ENCODE measurements at regions not wholly inside any gene's neighbourhood (a gene's known extent, or its start where the extent isn't known, plus 50 kb on each side); places are given as distances from the start of the nearest gene placed in this dataset.
"Not testable (repeated sequence)": the region's sequence is repeated elsewhere in the genome, so short reads cannot be mapped to it uniquely, and the experiment has no call there.

- no peak for DNase-seq
Measured at GRCh38 chr4:175033162-175033561, 115.0 kb downstream of the ADAM29 start.

GRCh38 chr4:175034007-175034406 is 115.8 kb downstream of the ADAM29 start:
- no peak for DNase-seq

DNA sequence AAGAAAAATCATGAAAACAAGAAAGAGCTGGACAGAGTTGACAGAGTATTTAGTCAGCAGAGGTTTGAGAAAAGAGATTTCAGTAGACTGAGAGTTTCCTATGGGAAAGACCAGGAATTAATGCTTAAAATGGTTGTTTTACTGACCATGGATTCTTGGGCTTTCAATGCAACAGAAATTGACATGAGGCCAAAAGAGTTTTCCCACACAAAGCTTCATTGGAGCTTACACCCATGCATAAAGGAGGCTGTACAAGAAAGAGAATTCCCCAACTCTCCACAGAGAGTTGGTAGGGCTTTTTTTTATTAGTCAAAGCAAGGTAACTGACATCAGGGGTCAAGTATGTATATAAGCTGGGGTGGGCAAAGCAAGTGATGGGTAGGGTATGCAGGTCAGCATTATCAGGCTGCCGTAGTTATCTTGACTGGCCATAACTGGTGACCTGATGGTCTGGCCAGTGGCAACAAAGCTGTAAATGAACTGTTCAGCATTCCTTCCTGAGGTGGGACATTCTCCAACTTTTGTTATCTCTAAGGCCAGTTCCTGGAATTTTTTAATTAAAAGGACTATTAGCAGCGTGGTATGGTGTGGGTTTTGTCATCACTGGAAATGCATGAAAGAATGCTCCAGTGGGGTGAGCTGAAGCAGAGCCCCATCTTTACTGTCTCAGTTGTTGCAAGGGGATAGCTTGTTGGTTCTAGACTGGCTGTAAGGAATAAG is 117.0 kb downstream of the ADAM29 start:
- DNase-seq = no peak

DNA sequence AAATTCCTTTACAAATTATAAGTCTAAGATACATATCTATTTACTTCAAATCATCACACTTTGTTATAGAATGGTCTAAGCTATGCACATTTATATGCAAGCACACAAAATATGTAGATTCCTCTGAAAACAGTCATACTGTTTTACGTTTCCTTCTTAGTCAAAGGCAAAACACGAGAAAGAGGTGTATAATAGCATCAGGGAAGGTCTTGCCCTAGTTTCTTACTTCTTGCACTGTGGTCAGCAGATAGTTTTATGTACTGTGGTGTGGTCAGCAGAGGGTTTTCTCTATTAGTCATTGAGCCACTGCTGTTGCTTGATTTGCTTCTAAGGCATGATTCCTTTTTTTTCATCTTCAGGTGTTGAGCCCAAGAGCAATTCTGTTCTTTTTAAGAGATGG is 117.7 kb downstream of the ADAM29 start:
- no peak for DNase-seq

- DNase-seq = no peak
Measured at GRCh38 chr4:175048111-175048784, 130.1 kb downstream of the ADAM29 start.

DNA sequence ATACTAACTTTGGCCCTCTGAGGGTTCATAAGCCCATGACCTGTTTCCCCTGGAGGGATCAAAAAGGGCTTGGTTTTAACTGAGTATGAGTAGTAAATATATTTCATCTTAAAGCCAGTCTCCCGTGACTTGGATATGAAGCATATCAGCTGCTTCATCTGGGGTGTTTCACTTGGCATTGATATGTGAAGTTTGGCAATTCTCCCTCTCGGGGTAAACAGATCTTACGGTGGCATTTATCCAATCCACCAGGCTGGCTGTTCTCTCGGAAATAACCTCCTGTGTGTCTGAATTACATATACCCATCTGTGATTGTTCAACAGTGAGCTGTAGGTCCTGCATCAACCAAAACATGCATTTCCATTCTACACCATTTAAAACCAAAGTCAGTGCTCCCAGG is 130.7 kb downstream of the ADAM29 start:
- no peak for DNase-seq

GRCh38 chr4:175051974-175052373 is 133.8 kb downstream of the ADAM29 start:
- DNase-seq = no peak

GRCh38 chr4:175054980-175055379 is 136.8 kb downstream of the ADAM29 start:
- DNase-seq = no peak

- no peak for DNase-seq
Measured at GRCh38 chr4:175062183-175062592, 144.0 kb downstream of the ADAM29 start.

DNA sequence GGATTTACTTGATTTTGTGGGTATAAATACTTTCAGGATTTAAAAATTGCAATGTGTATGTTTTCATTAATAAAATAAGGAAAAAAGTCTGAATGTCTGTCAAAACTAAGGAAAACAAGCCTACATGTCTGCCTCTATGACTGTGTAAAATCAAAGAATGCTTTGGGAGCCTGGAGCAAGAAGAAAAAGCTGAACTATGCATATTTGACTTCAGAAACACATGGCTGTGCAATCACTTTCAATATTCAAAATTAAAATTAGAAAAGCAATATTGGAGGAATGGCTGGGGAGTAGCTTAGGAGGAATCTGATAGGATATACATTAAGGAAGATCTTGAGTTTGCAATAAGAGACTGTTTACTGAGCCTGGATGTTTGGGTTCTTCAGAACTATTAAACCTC is 147.1 kb downstream of the ADAM29 start:
- no peak for DNase-seq

DNA sequence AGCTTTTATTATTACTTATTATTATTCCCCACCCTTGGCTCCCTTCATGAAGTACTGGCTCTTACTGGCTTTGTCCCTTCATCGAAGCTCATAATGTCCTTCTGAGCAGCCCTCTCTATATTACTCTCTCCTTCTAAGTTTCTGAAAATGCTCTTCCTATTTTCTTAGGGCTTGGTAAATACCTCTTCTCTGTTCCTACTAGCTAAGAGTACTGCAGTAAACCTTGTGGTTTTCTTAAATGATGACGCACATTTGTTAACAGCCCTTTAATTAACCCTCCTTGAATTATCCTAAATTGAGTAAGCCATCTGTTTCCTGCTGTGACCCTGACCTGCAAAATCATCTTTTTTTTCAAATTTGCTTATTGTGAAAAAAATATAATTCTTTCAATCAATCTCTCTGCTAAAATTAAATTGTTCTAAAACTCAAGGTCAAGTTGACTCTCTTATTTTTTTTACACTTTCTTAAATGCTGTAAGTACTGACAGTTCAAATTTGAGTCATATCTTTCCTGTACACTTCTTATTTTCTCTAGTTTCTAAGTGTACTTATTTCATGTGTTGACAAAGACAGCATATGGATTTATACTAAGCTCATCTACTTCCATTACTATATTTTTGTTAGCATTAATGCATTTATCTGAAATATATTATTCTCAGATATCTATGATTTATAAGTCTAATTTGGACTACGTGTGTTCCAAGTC is 148.9 kb downstream of the ADAM29 start:
- DNase-seq = no peak

- DNase-seq = no peak
Measured at GRCh38 chr4:175068266-175068665, 150.1 kb downstream of the ADAM29 start.

DNA sequence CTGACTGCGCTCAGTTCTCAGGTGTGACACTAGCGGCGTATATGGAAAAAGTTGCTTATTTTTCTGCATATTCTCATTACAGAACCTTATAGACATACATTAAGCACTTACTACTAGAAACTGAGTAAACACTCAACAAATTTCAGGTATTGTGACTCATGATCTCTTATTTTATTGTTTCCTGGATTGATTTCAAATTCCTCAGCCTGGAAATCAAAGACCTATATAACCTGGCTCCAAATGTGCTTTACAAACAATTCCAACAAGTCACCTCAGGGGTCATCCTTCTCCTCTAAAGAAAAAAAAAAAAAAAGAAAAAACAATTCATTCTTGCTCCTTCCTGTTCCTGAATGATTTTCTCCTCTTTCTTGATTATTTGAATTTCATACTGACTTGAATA is 152.3 kb downstream of the ADAM29 start:
- DNase-seq = no peak

DNA sequence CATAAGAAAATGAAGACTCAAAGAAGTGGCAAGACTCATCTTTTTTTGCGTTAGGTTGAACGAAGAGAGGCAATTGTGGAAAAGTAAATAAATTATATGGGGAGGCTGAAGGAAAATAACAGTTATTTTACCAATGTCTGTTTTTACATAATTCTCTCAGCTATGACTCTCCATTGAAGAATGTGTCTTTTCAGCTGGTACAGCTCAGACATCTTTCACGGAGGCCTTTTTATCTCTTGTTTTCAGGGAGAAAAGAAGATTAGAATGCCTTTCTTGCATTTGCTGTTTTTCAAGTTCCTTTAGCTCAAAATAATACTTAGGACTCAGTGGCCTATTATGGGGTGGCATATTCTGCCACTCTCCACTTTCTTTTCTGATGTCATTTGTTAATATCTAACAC is 153.0 kb downstream of the ADAM29 start:
- no peak for DNase-seq

GRCh38 chr4:175087145-175087544 is 169.0 kb downstream of the ADAM29 start:
- DNase-seq = no peak

DNA sequence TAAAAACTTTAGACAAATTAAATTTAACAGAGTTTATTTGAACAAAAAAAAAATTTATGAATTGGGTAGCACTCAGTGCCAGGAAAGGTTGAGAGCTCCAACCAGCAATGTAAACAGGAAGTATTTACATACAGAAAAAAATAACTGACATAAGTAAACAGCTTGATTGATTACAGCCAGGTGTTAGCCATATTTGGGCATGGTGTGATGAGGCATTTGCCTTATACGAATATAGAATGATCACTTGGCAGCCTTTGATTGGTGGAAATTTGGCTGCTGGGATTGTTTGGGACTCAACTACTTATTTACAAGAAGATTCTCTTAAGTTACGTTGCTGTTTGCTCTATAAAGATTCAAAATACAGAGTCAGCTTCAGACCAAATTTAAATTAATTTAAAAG is 172.0 kb downstream of the ADAM29 start:
- no peak for DNase-seq

- no peak for DNase-seq
Measured at GRCh38 chr4:175091649-175092048, 173.5 kb downstream of the ADAM29 start.

- no peak for DNase-seq
Measured at GRCh38 chr4:175092114-175092513, 174.0 kb downstream of the ADAM29 start.

- not testable (repeated sequence) for DNase-seq
Measured at GRCh38 chr4:175093055-175093454, 174.9 kb downstream of the ADAM29 start.

DNA sequence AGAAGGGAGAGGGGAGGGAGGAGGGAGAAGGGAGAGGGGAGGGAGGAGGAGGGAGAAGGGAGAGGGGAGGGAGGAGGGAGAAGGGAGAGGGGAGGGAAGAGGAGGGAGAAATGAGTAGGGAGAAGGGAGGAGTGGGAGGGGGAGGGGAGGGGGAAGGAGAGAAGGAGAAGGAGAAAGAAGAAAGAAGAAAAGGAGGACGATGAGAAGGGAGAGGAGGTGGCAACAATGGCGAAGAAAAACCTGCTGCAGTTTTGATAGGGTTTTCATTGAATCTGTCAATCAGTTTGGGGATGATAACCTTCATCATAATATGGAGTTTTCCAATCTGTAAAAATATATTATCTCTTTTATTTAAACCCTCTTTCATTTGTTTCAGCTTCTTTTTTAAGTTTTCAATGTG is 185.2 kb downstream of the ADAM29 start:
- no peak for DNase-seq

- no peak for DNase-seq
Measured at GRCh38 chr4:175106301-175106700, 188.1 kb downstream of the ADAM29 start.

DNA sequence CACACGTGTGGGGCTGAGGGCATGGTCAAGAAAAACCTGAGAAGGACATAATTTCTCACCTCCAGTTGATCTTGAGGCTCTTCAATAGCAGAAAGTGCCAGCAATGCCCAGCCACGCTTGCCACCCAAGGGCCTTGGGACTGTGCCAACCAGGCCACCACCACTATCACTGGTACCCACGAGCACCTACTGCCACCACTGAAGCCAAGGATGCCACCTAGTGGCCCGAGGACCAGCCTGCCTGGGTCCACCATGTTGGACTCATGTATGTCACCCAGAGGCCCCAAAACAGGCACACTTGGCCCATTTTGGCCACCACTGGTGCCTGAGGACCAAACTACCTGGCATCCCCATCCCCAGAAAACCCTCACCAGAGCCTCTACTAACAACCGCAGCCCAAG is 191.8 kb downstream of the ADAM29 start:
- DNase-seq = no peak

GRCh38 chr4:175125410-175126068 is 207.4 kb downstream of the ADAM29 start:
- no peak for DNase-seq

DNA sequence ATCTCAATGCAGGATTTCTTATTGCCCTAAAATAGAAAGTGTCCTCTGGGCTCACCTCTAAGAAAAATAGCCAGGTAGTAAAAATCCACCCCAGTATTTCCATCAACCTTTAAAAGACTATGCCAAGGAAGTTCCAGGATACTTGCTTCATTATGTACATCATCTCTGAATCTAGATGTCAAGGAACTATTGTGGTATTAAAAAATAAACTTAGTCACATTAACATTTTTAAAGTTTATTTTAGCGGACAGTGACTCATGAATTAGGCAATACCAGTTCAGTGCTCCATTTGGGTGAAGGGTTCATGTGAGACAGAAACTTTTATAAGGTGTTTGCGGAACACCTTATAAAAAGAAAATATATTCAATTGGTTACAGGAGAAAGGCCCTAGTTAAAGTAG is 209.2 kb downstream of the ADAM29 start:
- DNase-seq = no peak
